ENCODE measurements at regions not wholly inside any gene's neighbourhood (a gene's known extent, or its start where the extent isn't known, plus 50 kb on each side); places are given as distances from the start of the nearest gene placed in this dataset.

- DNase-seq (no peak), ATAC-seq (ENCODE audit: insufficient read depth, low FRiP score) (no peak)
- Histone ChIP-seq H3K27me3 (ENCODE audit: control insufficient read depth in 3 of 3, insufficient read depth in 3 of 3, low read length in 2 of 3) (no peaks in the 10 kb centered on the region), H3K4me1 (ENCODE audit: control insufficient read depth in 5 of 5, insufficient read depth in 5 of 5, low read length in 5 of 5) (no peaks in the 10 kb centered on the region), H3K4me3 (no peak overlapping the region), H3K27ac (ENCODE audit: low read depth in 1 of 2, low read length in 1 of 2) (no peak overlapping the region), H3K9ac (ENCODE audit: insufficient read depth in 1 of 2, low read length in 2 of 2) (no peak overlapping the region), H3K9me3 (ENCODE audit: control insufficient read depth in 4 of 4, insufficient read depth in 3 of 4, low read length in 3 of 4) (peaks cover 0 to 5% (median 0%) of the 10 kb centered on the region in 4 donors), H3K36me3 (ENCODE audit: control insufficient read depth in 4 of 4, insufficient read depth in 4 of 4, low read length in 4 of 4) (no peaks in the 10 kb centered on the region)
- no peak for TF ChIP-seq CTCF (IDR thresholded peaks at IDR 0.05; ENCODE audit: control extremely low read depth, extremely low read depth)
- 53 to 72% methylated on average over 3 of the region's 3 CpGs for WGBS, 2 donors
Measured at GRCh38 chr2:186183406-186183805, 302.7 kb upstream of the ZC3H15 start.

DNA sequence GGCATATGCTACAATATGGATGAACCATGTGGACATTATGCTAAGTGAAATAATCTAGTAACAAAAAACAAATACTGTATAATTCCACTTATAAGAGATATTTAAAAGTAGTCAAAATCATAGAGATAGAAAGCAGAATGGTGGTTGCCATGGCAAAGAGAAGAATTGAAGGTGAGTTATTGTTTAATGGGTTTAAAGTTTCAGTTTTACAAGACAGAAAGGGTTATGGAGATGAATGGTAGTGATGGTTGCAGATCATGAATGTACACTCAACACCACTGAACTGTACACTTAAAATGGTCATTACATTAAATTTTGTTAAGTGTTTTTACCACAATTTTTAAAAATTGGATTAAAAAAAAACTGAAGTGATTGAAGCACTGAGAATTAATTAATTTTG, 298.2 kb upstream of the ZC3H15 start:
- no peaks in the 10 kb centered on the region for H3K4me1 ChIP-seq (ENCODE audit: control insufficient read depth in 5 of 5, insufficient read depth in 5 of 5, low read length in 5 of 5)
- no peak for ATAC-seq (ENCODE audit: insufficient read depth, low FRiP score)
- no peak for DNase-seq
- no peaks in the 10 kb centered on the region for H3K36me3 ChIP-seq (ENCODE audit: control insufficient read depth in 4 of 4, insufficient read depth in 4 of 4, low read length in 4 of 4)
- no peak overlapping the region for H3K9ac ChIP-seq (ENCODE audit: insufficient read depth in 1 of 2, low read length in 2 of 2)
- no peak overlapping the region for H3K4me3 ChIP-seq
- no peaks in the 10 kb centered on the region for H3K27me3 ChIP-seq (ENCODE audit: control insufficient read depth in 3 of 3, insufficient read depth in 3 of 3, low read length in 2 of 3)
- peaks cover 0 to 8% (median 0%) of the 10 kb centered on the region in 4 donors for H3K9me3 ChIP-seq (ENCODE audit: control insufficient read depth in 4 of 4, insufficient read depth in 3 of 4, low read length in 3 of 4)
- no peak overlapping the region for H3K27ac ChIP-seq (ENCODE audit: low read depth in 1 of 2, low read length in 1 of 2)
- no peak for TF ChIP-seq CTCF (IDR thresholded peaks at IDR 0.05; ENCODE audit: control extremely low read depth, extremely low read depth)

DNA sequence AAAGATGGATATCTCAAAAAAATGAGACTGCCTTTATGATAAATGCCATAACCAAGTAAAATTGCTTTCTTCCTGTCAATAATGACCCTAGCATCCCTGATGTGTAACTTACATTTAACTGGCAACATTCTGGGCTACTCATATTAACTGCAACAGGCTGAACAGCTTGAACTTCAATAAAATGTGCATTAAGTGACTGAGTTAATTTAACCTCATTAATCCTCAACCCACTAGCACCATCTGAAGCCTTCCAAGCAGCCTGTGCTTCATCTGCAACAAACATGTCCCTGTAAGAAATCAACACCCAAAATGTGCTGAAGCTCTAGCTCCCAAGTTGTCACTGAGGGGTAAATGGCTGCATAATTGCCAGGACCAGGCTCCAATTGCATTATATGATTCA, 296.2 kb upstream of the ZC3H15 start:
- Histone ChIP-seq H3K36me3 (ENCODE audit: control insufficient read depth in 4 of 4, insufficient read depth in 4 of 4, low read length in 4 of 4) (no peaks in the 10 kb centered on the region), H3K9me3 (ENCODE audit: control insufficient read depth in 4 of 4, insufficient read depth in 3 of 4, low read length in 3 of 4) (peaks cover 0 to 8% (median 0%) of the 10 kb centered on the region in 4 donors), H3K9ac (ENCODE audit: insufficient read depth in 1 of 2, low read length in 2 of 2) (no peak overlapping the region), H3K27ac (ENCODE audit: low read depth in 1 of 2, low read length in 1 of 2) (no peak overlapping the region), H3K4me1 (ENCODE audit: control insufficient read depth in 5 of 5, insufficient read depth in 5 of 5, low read length in 5 of 5) (no peaks in the 10 kb centered on the region), H3K4me3 (no peak overlapping the region), H3K27me3 (ENCODE audit: control insufficient read depth in 3 of 3, insufficient read depth in 3 of 3, low read length in 2 of 3) (no peaks in the 10 kb centered on the region)
- ATAC-seq (ENCODE audit: insufficient read depth, low FRiP score) (no peak), DNase-seq (peak in 1 of 3 donors; percentile 2)
- no peak for TF ChIP-seq CTCF (IDR thresholded peaks at IDR 0.05; ENCODE audit: control extremely low read depth, extremely low read depth)

DNA sequence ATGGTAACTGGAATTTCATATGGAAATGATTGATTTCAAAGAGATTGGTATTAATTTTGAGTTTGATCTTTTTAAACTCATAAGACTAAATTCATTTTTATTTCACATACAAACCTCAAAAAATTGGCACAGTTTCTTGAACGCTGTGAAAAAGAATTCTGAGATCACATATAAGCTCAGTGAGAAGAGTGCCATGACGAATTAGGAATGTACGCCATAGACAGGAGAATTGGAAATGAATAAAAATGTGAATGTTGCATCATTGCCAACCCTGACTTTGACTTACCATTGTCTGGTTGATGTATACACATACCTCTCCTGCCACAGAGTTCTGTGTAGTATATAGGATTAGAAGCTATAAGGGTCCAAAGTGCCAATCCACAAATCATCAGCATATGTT, 290.4 kb upstream of the ZC3H15 start:
- Histone ChIP-seq H3K9ac (ENCODE audit: insufficient read depth in 1 of 2, low read length in 2 of 2) (no peak overlapping the region), H3K4me1 (ENCODE audit: control insufficient read depth in 5 of 5, insufficient read depth in 5 of 5, low read length in 5 of 5) (no peaks in the 10 kb centered on the region), H3K27me3 (ENCODE audit: control insufficient read depth in 3 of 3, insufficient read depth in 3 of 3, low read length in 2 of 3) (no peaks in the 10 kb centered on the region), H3K9me3 (ENCODE audit: control insufficient read depth in 4 of 4, insufficient read depth in 3 of 4, low read length in 3 of 4) (peaks cover 0 to 2% (median 0%) of the 10 kb centered on the region in 4 donors), H3K27ac (ENCODE audit: low read depth in 1 of 2, low read length in 1 of 2) (no peak overlapping the region), H3K36me3 (ENCODE audit: control insufficient read depth in 4 of 4, insufficient read depth in 4 of 4, low read length in 4 of 4) (no peaks in the 10 kb centered on the region), H3K4me3 (no peak overlapping the region)
- TF ChIP-seq CTCF (IDR thresholded peaks at IDR 0.05; ENCODE audit: control extremely low read depth, extremely low read depth) = no peak
- 92 to 95% methylated on average over 3 of the region's 3 CpGs for WGBS, 2 donors
- DNase-seq = no peak
- no peak for ATAC-seq (ENCODE audit: insufficient read depth, low FRiP score)

Data from lung (tissue), 11 donors.